ENCODE measurements at regions not wholly inside any gene's neighbourhood (a gene's known extent, or its start where the extent isn't known, plus 50 kb on each side); places are given as distances from the start of the nearest gene placed in this dataset.

DNA sequence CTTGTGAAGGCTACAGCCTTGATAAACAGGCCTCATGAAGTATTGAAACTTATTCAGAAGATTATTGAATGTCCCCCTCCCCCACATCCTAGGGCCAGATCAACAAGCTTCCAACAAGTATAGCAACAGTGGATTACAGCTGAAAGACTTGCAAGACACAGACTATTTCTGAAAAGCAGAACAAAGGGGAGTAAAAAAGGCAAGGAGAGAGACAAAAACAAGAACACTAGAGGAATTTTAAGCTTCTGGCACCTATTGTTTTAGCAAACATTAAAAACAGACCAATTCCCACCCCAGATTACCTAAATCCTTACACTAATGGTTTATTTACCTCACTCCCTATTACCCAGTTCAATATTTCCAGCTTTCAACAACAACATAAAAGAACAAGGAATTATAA lies 446.3 kb upstream of the FSTL5 start:
- no peak overlapping the region for H3K4me2 ChIP-seq (ENCODE audit: low read depth, low read length, poor library complexity, severe bottlenecking)

DNA sequence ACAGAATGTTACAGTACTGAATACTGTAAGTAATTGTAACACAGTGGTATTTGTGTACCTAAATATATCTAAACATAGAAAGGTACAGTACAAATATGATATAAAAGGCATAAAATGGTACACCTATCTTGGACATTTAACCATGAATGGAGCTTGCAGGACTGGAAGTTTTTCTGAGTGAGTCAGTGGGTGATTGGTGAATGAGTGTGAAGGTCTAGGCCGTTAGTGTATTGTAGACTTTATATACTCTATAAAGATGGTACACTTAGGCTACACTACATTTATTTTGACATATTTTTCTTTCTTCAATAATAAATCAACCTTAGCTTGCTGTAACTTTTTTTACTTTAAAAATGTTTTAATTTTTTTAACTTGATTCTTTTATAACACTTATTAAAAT lies 422.5 kb upstream of the FSTL5 start:
- no peak overlapping the region for H3K4me2 ChIP-seq (ENCODE audit: low read depth, low read length, poor library complexity, severe bottlenecking)
- no peak overlapping the region for H2AFZ ChIP-seq (ENCODE audit: low read depth, low read length, severe bottlenecking)
- H3K4me3 ChIP-seq (ENCODE audit: insufficient read depth, low read length, poor library complexity, severe bottlenecking) = no peak overlapping the region
- H3K9me2 ChIP-seq (replicated peaks; ENCODE audit: insufficient read depth, low read length) = no peaks in the 10 kb centered on the region
- H3K9ac ChIP-seq (ENCODE audit: low read length) = no peak overlapping the region
- no peaks in the 10 kb centered on the region for H3K9me3 ChIP-seq (ENCODE audit: insufficient read depth, low read length)
- no peaks in the 10 kb centered on the region for H3K27me3 ChIP-seq (ENCODE audit: low read length)
- TF ChIP-seq EZH2phosphoT487 (conservative IDR thresholded peaks at IDR 0.05; ENCODE audit: low read length) = no peak
- TF ChIP-seq, protein P1, sequence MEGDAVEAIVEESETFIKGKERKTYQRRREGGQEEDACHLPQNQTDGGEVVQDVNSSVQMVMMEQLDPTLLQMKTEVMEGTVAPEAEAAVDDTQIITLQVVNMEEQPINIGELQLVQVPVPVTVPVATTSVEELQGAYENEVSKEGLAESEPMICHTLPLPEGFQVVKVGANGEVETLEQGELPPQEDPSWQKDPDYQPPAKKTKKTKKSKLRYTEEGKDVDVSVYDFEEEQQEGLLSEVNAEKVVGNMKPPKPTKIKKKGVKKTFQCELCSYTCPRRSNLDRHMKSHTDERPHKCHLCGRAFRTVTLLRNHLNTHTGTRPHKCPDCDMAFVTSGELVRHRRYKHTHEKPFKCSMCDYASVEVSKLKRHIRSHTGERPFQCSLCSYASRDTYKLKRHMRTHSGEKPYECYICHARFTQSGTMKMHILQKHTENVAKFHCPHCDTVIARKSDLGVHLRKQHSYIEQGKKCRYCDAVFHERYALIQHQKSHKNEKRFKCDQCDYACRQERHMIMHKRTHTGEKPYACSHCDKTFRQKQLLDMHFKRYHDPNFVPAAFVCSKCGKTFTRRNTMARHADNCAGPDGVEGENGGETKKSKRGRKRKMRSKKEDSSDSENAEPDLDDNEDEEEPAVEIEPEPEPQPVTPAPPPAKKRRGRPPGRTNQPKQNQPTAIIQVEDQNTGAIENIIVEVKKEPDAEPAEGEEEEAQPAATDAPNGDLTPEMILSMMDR (IDR thresholded peaks at IDR 0.05; ENCODE audit: insufficient read depth, low read length, poor library complexity, severe bottlenecking) = no peak
- no peaks in the 10 kb centered on the region for H3K36me3 ChIP-seq (ENCODE audit: low read length)
- no peaks in the 10 kb centered on the region for H3K79me2 ChIP-seq (ENCODE audit: insufficient read depth, low read length)
- H4K20me1 ChIP-seq (ENCODE audit: low read depth, low read length) = no peaks in the 10 kb centered on the region
- H3F3A ChIP-seq (ENCODE audit: insufficient read depth) = no peaks in the 10 kb centered on the region
- no peak overlapping the region for H3K27ac ChIP-seq (ENCODE audit: low read depth, low read length)

More for the DNA sequence above, 446.3 kb upstream of the FSTL5 start:
- no peaks in the 10 kb centered on the region for H3K79me2 ChIP-seq (ENCODE audit: insufficient read depth, low read length)
- H4K20me1 ChIP-seq (ENCODE audit: low read depth, low read length) = no peaks in the 10 kb centered on the region
- no peaks in the 10 kb centered on the region for H3K36me3 ChIP-seq (ENCODE audit: low read length)
- H3K4me3 ChIP-seq (ENCODE audit: insufficient read depth, low read length, poor library complexity, severe bottlenecking) = no peak overlapping the region
- no peak overlapping the region for H3K27ac ChIP-seq (ENCODE audit: low read depth, low read length)
- H3K27me3 ChIP-seq (ENCODE audit: low read length) = no peaks in the 10 kb centered on the region
- H2AFZ ChIP-seq (ENCODE audit: low read depth, low read length, severe bottlenecking) = no peak overlapping the region
- no peak for TF ChIP-seq EZH2phosphoT487 (conservative IDR thresholded peaks at IDR 0.05; ENCODE audit: low read length)
- TF ChIP-seq, protein P1 (IDR thresholded peaks at IDR 0.05; ENCODE audit: insufficient read depth, low read length, poor library complexity, severe bottlenecking) = no peak
- no peaks in the 10 kb centered on the region for H3K9me3 ChIP-seq (ENCODE audit: insufficient read depth, low read length)
- no peaks in the 10 kb centered on the region for H3F3A ChIP-seq (ENCODE audit: insufficient read depth)
- no peaks in the 10 kb centered on the region for H3K9me2 ChIP-seq (replicated peaks; ENCODE audit: insufficient read depth, low read length)
- H3K9ac ChIP-seq (ENCODE audit: low read length) = no peak overlapping the region

DNA sequence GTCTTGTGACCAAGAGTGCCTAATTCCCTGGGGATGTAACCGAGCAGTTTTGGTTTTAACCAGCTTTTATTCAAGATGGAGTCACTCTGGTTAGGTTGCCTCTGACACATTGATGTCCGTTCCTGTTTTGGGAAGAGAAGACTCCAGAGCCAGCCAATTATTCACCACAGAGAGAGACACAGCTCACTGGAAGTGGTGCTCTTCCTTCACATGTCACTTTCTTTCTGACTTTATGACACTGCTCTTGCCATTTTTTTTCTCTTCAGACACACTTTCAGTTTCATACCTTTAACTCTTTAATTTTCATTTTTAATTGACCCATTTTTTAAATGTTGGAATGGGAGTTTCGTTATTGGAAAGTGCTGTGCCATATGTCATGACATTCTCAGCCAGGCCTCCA lies 418.4 kb upstream of the FSTL5 start:
- Histone ChIP-seq H3K27me3 (ENCODE audit: low read length) (no peaks in the 10 kb centered on the region), H3K9ac (ENCODE audit: low read length) (no peak overlapping the region), H3K27ac (ENCODE audit: low read depth, low read length) (no peak overlapping the region), H3K9me3 (ENCODE audit: insufficient read depth, low read length) (no peaks in the 10 kb centered on the region), H3K9me2 (replicated peaks; ENCODE audit: insufficient read depth, low read length) (no peaks in the 10 kb centered on the region), H2AFZ (ENCODE audit: low read depth, low read length, severe bottlenecking) (no peak overlapping the region), H3K4me3 (ENCODE audit: insufficient read depth, low read length, poor library complexity, severe bottlenecking) (no peak overlapping the region), H4K20me1 (ENCODE audit: low read depth, low read length) (no peaks in the 10 kb centered on the region), H3K79me2 (ENCODE audit: insufficient read depth, low read length) (no peaks in the 10 kb centered on the region), H3K4me2 (ENCODE audit: low read depth, low read length, poor library complexity, severe bottlenecking) (no peak overlapping the region), H3F3A (ENCODE audit: insufficient read depth) (no peaks in the 10 kb centered on the region), H3K36me3 (ENCODE audit: low read length) (no peaks in the 10 kb centered on the region)
- TF ChIP-seq, protein P1 (IDR thresholded peaks at IDR 0.05; ENCODE audit: insufficient read depth, low read length, poor library complexity, severe bottlenecking) = no peak
- TF ChIP-seq EZH2phosphoT487 (conservative IDR thresholded peaks at IDR 0.05; ENCODE audit: low read length) = no peak

Data from SU-DHL-6 (cell line).